ENCODE measurements at regions not wholly inside any gene's neighbourhood (a gene's known extent, or its start where the extent isn't known, plus 50 kb on each side); places are given as distances from the start of the nearest gene placed in this dataset.
A peak's percentile ranks its signal among the peaks of the same experiment; 100 is the strongest.

GRCh38 chr6:85285934-85286333, 163.9 kb upstream of the NT5E start:
- H3K9me3 Mint-ChIP-seq: peaks cover 2 to 11% of the 10 kb centered on the region in 2 experiments

More at GRCh38 chr6:85285934-85286333, 163.9 kb upstream of the NT5E start:
- Histone ChIP-seq H2AK5ac (ENCODE audit: insufficient read length, low read length) (no peak overlapping the region), H3K14ac (ENCODE audit: insufficient read depth, low read length) (no peak overlapping the region), H2BK15ac (ENCODE audit: low read depth, low read length) (no peak overlapping the region), H4K20me1 (ENCODE audit: control insufficient read depth, insufficient read depth, insufficient read length) (no peaks in the 10 kb centered on the region), H2AFZ (ENCODE audit: low read length) (no peak overlapping the region), H3K4ac (ENCODE audit: low read depth, low read length) (no peak overlapping the region), H2BK20ac (ENCODE audit: low read depth, low read length, poor library complexity, severe bottlenecking) (no peak overlapping the region), H3K27ac (ENCODE audit: insufficient read length, low read depth, low read length) (no peak overlapping the region), H3K27me3 (ENCODE audit: insufficient read depth, low read length) (no peaks in the 10 kb centered on the region), H4K91ac (ENCODE audit: insufficient read length, low read depth, low read length) (no peak overlapping the region), H2BK12ac (ENCODE audit: insufficient read length, low read depth, low read length) (no peak overlapping the region), H3K56ac (ENCODE audit: insufficient read length, low read depth, low read length) (no peak overlapping the region), H3K18ac (ENCODE audit: insufficient read length, low read depth, low read length) (no peak overlapping the region), H3K9ac (ENCODE audit: extremely low read depth, insufficient read length, low read length) (no peak overlapping the region), H4K8ac (replicated peaks; ENCODE audit: insufficient read length, low read depth, low read length) (no peak overlapping the region), H3K23me2 (ENCODE audit: insufficient read length, low read depth, low read length, poor library complexity, severe bottlenecking) (no peaks in the 10 kb centered on the region), H3K4me1 (ENCODE audit: insufficient read depth, low read length) (no peaks in the 10 kb centered on the region), H2BK5ac (ENCODE audit: insufficient read length, low read length) (no peak overlapping the region), H3K4me2 (ENCODE audit: insufficient read depth, insufficient read length, low read length) (no peak overlapping the region), H3K79me2 (ENCODE audit: insufficient read depth, low read length) (no peaks in the 10 kb centered on the region), H3K79me1 (ENCODE audit: insufficient read depth, low read depth, low read length, poor library complexity, severe bottlenecking) (no peaks in the 10 kb centered on the region), H3K23ac (ENCODE audit: insufficient read length, low read depth, low read length) (no peak overlapping the region), H3T11ph (ENCODE audit: low read length) (no peak overlapping the region), H2BK120ac (ENCODE audit: low read depth, low read length, poor library complexity, severe bottlenecking) (no peak overlapping the region), H4K5ac (ENCODE audit: insufficient read length, low read depth, low read length) (no peak overlapping the region), H3K9me3 (ENCODE audit: control insufficient read depth, low read depth, low read length) (no peaks in the 10 kb centered on the region)
- no CpG with 5 or more reads among the region's 22 CpGs for WGBS (ENCODE audit: extremely low coverage, insufficient read length, low lambda C conversion rate)
- no peak for DNase-seq
- Mint-ChIP-seq H3K4me1 (no peaks in the 10 kb centered on the region; a peak in 1 of 4 replicates), H3K27me3 (ENCODE audit: low read depth) (no peaks in the 10 kb centered on the region; the same call in 1 of the 2 replicates), H3K27ac (peak overlapping the region in 1 of 3 experiments; percentile 22; a peak in 2 of 7 replicates), H3K4me3 (no peak overlapping the region), H3K36me3 (ENCODE audit: insufficient read depth in 1 of 3, low read depth in 3 of 3) (peaks cover 0 to 11% (median 0%) of the 10 kb centered on the region in 3 experiments; a peak in 3 of 7 replicates)
- TF ChIP-seq CTCF (conservative IDR thresholded peaks at IDR 0.05): no peak

All from H9 (cell line).